Adrenal gland (tissue), 5 donors: ENCODE measurements at regions not wholly inside any gene's neighbourhood (a gene's known extent, or its start where the extent isn't known, plus 50 kb on each side); places are given as distances from the start of the nearest gene placed in this dataset.

Experiments used
- POLR2A ChIP-seq, 2 donors: fragments of 450-650 bp; IDR thresholded peaks; one replicate each; pipeline ENCODE4 v1.6.1; 2017; ENCODE audit warnings: antibody characterized with exemption in 2 of 2, mild to moderate bottlenecking in 2 of 2, moderate library complexity in 1 of 2
- TF ChIP-seq, protein P1 (sequence below), 6 experiments: fragments of 450-650 bp in 4 of 6; fragments of 200-600 bp in 2 of 6; sonication (generic) in 1 of 6; IDR thresholded peaks; 1 replicate in 5 of 6; 2 replicates in 1 of 6; pipeline versions ENCODE4 v1.5.1 to v1.8.0; 2016 to 2021; ENCODE audit warnings: antibody characterized with exemption in 6 of 6, mild to moderate bottlenecking in 2 of 6, moderate library complexity in 1 of 6
- donor health status: DM: no; HTN: no; CAD: no.

GRCh38 chr2:173690349-173690748 lies 274.8 kb downstream of the SP3 start:
- TF ChIP-seq, protein P1, sequence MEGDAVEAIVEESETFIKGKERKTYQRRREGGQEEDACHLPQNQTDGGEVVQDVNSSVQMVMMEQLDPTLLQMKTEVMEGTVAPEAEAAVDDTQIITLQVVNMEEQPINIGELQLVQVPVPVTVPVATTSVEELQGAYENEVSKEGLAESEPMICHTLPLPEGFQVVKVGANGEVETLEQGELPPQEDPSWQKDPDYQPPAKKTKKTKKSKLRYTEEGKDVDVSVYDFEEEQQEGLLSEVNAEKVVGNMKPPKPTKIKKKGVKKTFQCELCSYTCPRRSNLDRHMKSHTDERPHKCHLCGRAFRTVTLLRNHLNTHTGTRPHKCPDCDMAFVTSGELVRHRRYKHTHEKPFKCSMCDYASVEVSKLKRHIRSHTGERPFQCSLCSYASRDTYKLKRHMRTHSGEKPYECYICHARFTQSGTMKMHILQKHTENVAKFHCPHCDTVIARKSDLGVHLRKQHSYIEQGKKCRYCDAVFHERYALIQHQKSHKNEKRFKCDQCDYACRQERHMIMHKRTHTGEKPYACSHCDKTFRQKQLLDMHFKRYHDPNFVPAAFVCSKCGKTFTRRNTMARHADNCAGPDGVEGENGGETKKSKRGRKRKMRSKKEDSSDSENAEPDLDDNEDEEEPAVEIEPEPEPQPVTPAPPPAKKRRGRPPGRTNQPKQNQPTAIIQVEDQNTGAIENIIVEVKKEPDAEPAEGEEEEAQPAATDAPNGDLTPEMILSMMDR (IDR thresholded peaks at IDR 0.05): no peak
- no peak for TF ChIP-seq POLR2A (IDR thresholded peaks at IDR 0.05)
